HFFc6 (cell line): ENCODE measurements at regions not wholly inside any gene's neighbourhood (a gene's known extent, or its start where the extent isn't known, plus 50 kb on each side); places are given as distances from the start of the nearest gene placed in this dataset.

ENCODE experiments used
- DNase-seq: peaks from one replicate; pipeline ENCODE4 v3.0.0-alpha.2; 2018
- H3K27ac Mint-ChIP-seq: 2 replicates; pipeline ENCODE4 v1.8.0; 2020; ENCODE audit warnings: mild to moderate bottlenecking, mixed read lengths
- H3K27me3 Mint-ChIP-seq: 2 replicates; pipeline ENCODE4 v1.8.0; 2021; ENCODE audit warnings: mild to moderate bottlenecking, moderate library complexity, mixed read lengths; ENCODE audit not compliant: insufficient read depth
- H3K36me3 Mint-ChIP-seq: 2 replicates; pipeline ENCODE4 v1.8.0; 2021; ENCODE audit warnings: low read depth, mixed read lengths
- H3K4me1 Mint-ChIP-seq: 2 replicates; pipeline ENCODE4 v1.8.0; 2020; ENCODE audit warnings: low read depth, mixed read lengths
- H3K4me3 Mint-ChIP-seq: 2 replicates; pipeline ENCODE4 v1.8.0; 2020; ENCODE audit warnings: mild to moderate bottlenecking, moderate library complexity, mixed read lengths
- H3K9me3 Mint-ChIP-seq: 2 replicates; pipeline ENCODE4 v1.8.0; 2020; ENCODE audit warnings: mild to moderate bottlenecking, mixed read lengths
- CTCF ChIP-seq: fragments of 200-600 bp; sonication (generic); IDR thresholded peaks from 2 replicates; pipeline ENCODE4 v1.5.0; 2021; ENCODE audit warnings: antibody characterized with exemption, mild to moderate bottlenecking

GRCh38 chr10:35774109-35774508 lies 132.0 kb upstream of the FZD8 start:
- Mint-ChIP-seq H3K27ac (no peak overlapping the region), H3K4me1 (no peaks in the 10 kb centered on the region), H3K27me3 (peaks cover 5% of the 10 kb centered on the region), H3K36me3 (no peaks in the 10 kb centered on the region), H3K9me3 (no peaks in the 10 kb centered on the region), H3K4me3 (no peak overlapping the region)
- no peak for TF ChIP-seq CTCF
- no peak for DNase-seq

- H3K9me3 Mint-ChIP-seq = no peaks in the 10 kb centered on the region
- no peak for DNase-seq
- H3K4me3 Mint-ChIP-seq = no peak overlapping the region
- TF ChIP-seq CTCF = no peak
- peaks cover 1% of the 10 kb centered on the region for H3K27me3 Mint-ChIP-seq
- H3K4me1 Mint-ChIP-seq = no peaks in the 10 kb centered on the region
- no peaks in the 10 kb centered on the region for H3K36me3 Mint-ChIP-seq
- H3K27ac Mint-ChIP-seq = no peak overlapping the region
These were observed 128.8 kb upstream of the FZD8 start for GRCh38 chr10:35770817-35771355.

GRCh38 chr10:35769795-35770194 lies 127.7 kb upstream of the FZD8 start:
- DNase-seq = no peak
- no peak for TF ChIP-seq CTCF
- H3K27ac Mint-ChIP-seq = no peak overlapping the region
- H3K4me3 Mint-ChIP-seq = no peak overlapping the region
- H3K27me3 Mint-ChIP-seq = peaks cover 1% of the 10 kb centered on the region
- H3K36me3 Mint-ChIP-seq = no peaks in the 10 kb centered on the region
- no peaks in the 10 kb centered on the region for H3K9me3 Mint-ChIP-seq
- no peaks in the 10 kb centered on the region for H3K4me1 Mint-ChIP-seq

- no peaks in the 10 kb centered on the region for H3K36me3 Mint-ChIP-seq
- no peak overlapping the region for H3K4me3 Mint-ChIP-seq
- DNase-seq = no peak
- H3K4me1 Mint-ChIP-seq = no peaks in the 10 kb centered on the region
- no peaks in the 10 kb centered on the region for H3K9me3 Mint-ChIP-seq
- TF ChIP-seq CTCF = no peak
- peaks cover 1% of the 10 kb centered on the region for H3K27me3 Mint-ChIP-seq
- no peak overlapping the region for H3K27ac Mint-ChIP-seq
These were observed 126.6 kb upstream of the FZD8 start for GRCh38 chr10:35768731-35769130.

DNA sequence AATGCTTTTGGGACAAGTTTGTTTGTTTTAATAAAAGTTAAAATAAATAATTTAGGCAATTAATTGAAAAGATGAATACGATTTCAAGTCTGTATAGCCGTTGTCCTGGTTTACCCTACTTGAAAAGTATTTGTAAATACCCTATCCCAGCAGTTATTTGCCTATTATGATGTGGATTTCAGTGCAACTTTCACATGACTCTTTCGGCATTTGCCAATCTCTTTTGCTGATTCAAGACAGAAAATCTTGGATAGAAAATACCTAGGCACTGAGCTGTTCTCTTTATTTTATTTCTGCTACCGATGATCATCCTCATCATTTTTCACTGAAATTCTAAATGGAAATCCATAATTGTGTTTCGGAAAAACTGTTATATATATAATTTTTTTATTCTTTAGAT lies 125.9 kb upstream of the FZD8 start:
- Mint-ChIP-seq H3K4me3 (no peak overlapping the region), H3K4me1 (no peaks in the 10 kb centered on the region), H3K27ac (no peak overlapping the region), H3K27me3 (peaks cover 1% of the 10 kb centered on the region), H3K36me3 (no peaks in the 10 kb centered on the region), H3K9me3 (no peaks in the 10 kb centered on the region)
- no peak for TF ChIP-seq CTCF
- DNase-seq = no peak

- H3K4me1 Mint-ChIP-seq = no peaks in the 10 kb centered on the region
- H3K27me3 Mint-ChIP-seq = peaks cover 5% of the 10 kb centered on the region
- H3K4me3 Mint-ChIP-seq = no peak overlapping the region
- TF ChIP-seq CTCF = no peak
- no peaks in the 10 kb centered on the region for H3K36me3 Mint-ChIP-seq
- H3K27ac Mint-ChIP-seq = no peak overlapping the region
- no peaks in the 10 kb centered on the region for H3K9me3 Mint-ChIP-seq
- no peak for DNase-seq
These were observed 123.9 kb upstream of the FZD8 start for GRCh38 chr10:35765996-35766395.
